ENCODE measurements at regions not wholly inside any gene's neighbourhood (a gene's known extent, or its start where the extent isn't known, plus 50 kb on each side); places are given as distances from the start of the nearest gene placed in this dataset.
"Not testable (repeated sequence)": the region's sequence is repeated elsewhere in the genome, so short reads cannot be mapped to it uniquely, and the experiment has no call there.

- intact Hi-C loops (cut with micrococcal nuclease) = no loop called here
These were observed 94.1 kb downstream of the PHETA1 start for GRCh38 chr12:111274777-111275176.

GRCh38 chr12:111271674-111272418, 97.0 kb downstream of the PHETA1 start:
- intact Hi-C loops (cut with micrococcal nuclease) = loop anchor here (1.0 kb wide), 2 partner anchors 248 to 335 kb away; no protein-coding TSS in a partner anchor

- intact Hi-C loops (cut with micrococcal nuclease) = no loop called here
These were observed 98.1 kb downstream of the PHETA1 start for GRCh38 chr12:111270774-111271173.

- intact Hi-C loops (cut with micrococcal nuclease) = no loop called here
These were observed 98.7 kb downstream of the PHETA1 start for GRCh38 chr12:111270239-111270638.

- intact Hi-C loops (cut with micrococcal nuclease) = no loop called here
These were observed 99.2 kb downstream of the PHETA1 start for GRCh38 chr12:111269718-111270117.

- intact Hi-C loops (cut with micrococcal nuclease) = no loop called here
These were observed 99.9 kb downstream of the PHETA1 start for GRCh38 chr12:111268738-111269572.

- intact Hi-C loops (cut with micrococcal nuclease) = no loop called here
These were observed 101.8 kb downstream of the PHETA1 start for GRCh38 chr12:111267144-111267543.

- intact Hi-C loops (cut with micrococcal nuclease) = no loop called here
These were observed 106.8 kb downstream of the PHETA1 start for GRCh38 chr12:111261911-111262676.

GRCh38 chr12:111260732-111261131, 108.2 kb downstream of the PHETA1 start:
- intact Hi-C loops (cut with micrococcal nuclease) = no loop called here

- intact Hi-C loops (cut with micrococcal nuclease) = no loop called here
These were observed 109.7 kb downstream of the PHETA1 start for GRCh38 chr12:111259231-111259630.

- intact Hi-C loops (cut with micrococcal nuclease) = not testable (repeated sequence)
These were observed 110.8 kb downstream of the PHETA1 start for GRCh38 chr12:111258081-111258480.

- intact Hi-C loops (cut with micrococcal nuclease) = no loop called here
These were observed 111.4 kb downstream of the PHETA1 start for GRCh38 chr12:111257435-111257902.

- intact Hi-C loops (cut with micrococcal nuclease) = no loop called here
These were observed 112.1 kb downstream of the PHETA1 start for GRCh38 chr12:111256629-111257434.

GRCh38 chr12:111255261-111255660, 113.6 kb downstream of the PHETA1 start:
- intact Hi-C loops (cut with micrococcal nuclease) = no loop called here

GRCh38 chr12:111254106-111254505, 114.8 kb downstream of the PHETA1 start:
- intact Hi-C loops (cut with micrococcal nuclease) = no loop called here

GRCh38 chr12:111253213-111253612, 115.7 kb downstream of the PHETA1 start:
- intact Hi-C loops (cut with micrococcal nuclease) = no loop called here

GRCh38 chr12:111251787-111252186, 117.1 kb downstream of the PHETA1 start:
- intact Hi-C loops (cut with micrococcal nuclease) = no loop called here

- intact Hi-C loops (cut with micrococcal nuclease) = no loop called here
These were observed 117.7 kb downstream of the PHETA1 start for GRCh38 chr12:111251058-111251730.

GRCh38 chr12:111250251-111250881, 118.5 kb downstream of the PHETA1 start:
- intact Hi-C loops (cut with micrococcal nuclease) = no loop called here

- intact Hi-C loops (cut with micrococcal nuclease) = no loop called here
These were observed 119.1 kb downstream of the PHETA1 start for GRCh38 chr12:111249757-111250156.
